NOMO-1 (cell line): ENCODE measurements at regions not wholly inside any gene's neighbourhood (a gene's known extent, or its start where the extent isn't known, plus 50 kb on each side); places are given as distances from the start of the nearest gene placed in this dataset.
A peak's percentile ranks its signal among the peaks of the same experiment; 100 is the strongest.

Source experiments
- DNase-seq, 2 experiments: peaks; one replicate each; lab custom pipeline; 2025; ENCODE audit not compliant: unreplicated experiment in 2 of 2; lab: John Stamatoyannopoulos, UW

- DNase-seq, result no peak
These were observed 981.1 kb downstream of the DTWD2 start for GRCh38 chr5:118007262-118007661.

- DNase-seq, result no peak
These were observed 982.1 kb downstream of the DTWD2 start for GRCh38 chr5:118006219-118006618.

GRCh38 chr5:117999939-118000549 is 988.3 kb downstream of the DTWD2 start:
- DNase-seq, result no peak

- DNase-seq, result no peak
These were observed 1005.7 kb downstream of the DTWD2 start for GRCh38 chr5:117982691-117983090.

GRCh38 chr5:117973785-117974184 is 1014.6 kb downstream of the DTWD2 start:
- DNase-seq, result no peak

- no peak for DNase-seq
These were observed 1032.5 kb downstream of the DTWD2 start for GRCh38 chr5:117955831-117956230.

GRCh38 chr5:117954331-117954730 is 1034.0 kb downstream of the DTWD2 start:
- no peak for DNase-seq

GRCh38 chr5:117953272-117953671 is 1035.1 kb downstream of the DTWD2 start:
- no peak for DNase-seq

GRCh38 chr5:117947836-117948235 is 1040.5 kb downstream of the DTWD2 start:
- no peak for DNase-seq

GRCh38 chr5:117947121-117947520 is 1041.2 kb downstream of the DTWD2 start:
- DNase-seq, result no peak

- no peak for DNase-seq
These were observed 1043.1 kb downstream of the DTWD2 start for GRCh38 chr5:117945258-117945657.

- DNase-seq, result peak in 1 of 2 experiments; percentile 2
These were observed 1044.8 kb downstream of the DTWD2 start for GRCh38 chr5:117943541-117943940.

GRCh38 chr5:117942861-117943519 is 1045.4 kb downstream of the DTWD2 start:
- peak in 1 of 2 experiments; percentile 1 for DNase-seq

GRCh38 chr5:117893211-117893610 is 1095.1 kb downstream of the DTWD2 start:
- DNase-seq, result no peak

GRCh38 chr5:117892360-117892759 is 1096.0 kb downstream of the DTWD2 start:
- DNase-seq, result no peak

GRCh38 chr5:117889596-117889995 is 1098.8 kb downstream of the DTWD2 start:
- DNase-seq, result no peak

GRCh38 chr5:117888688-117889087 is 1099.7 kb downstream of the DTWD2 start:
- DNase-seq, result peak; percentile 17 to 67

- no peak for DNase-seq
These were observed 1106.7 kb downstream of the DTWD2 start for GRCh38 chr5:117881426-117882230.

GRCh38 chr5:117880932-117881331 is 1107.4 kb downstream of the DTWD2 start:
- DNase-seq, result no peak

GRCh38 chr5:117877731-117878130 is 1110.6 kb downstream of the DTWD2 start:
- no peak for DNase-seq

- no peak for DNase-seq
These were observed 1115.5 kb downstream of the DTWD2 start for GRCh38 chr5:117872798-117873368.
